ENCODE measurements at regions not wholly inside any gene's neighbourhood (a gene's known extent, or its start where the extent isn't known, plus 50 kb on each side); places are given as distances from the start of the nearest gene placed in this dataset.

- no peak for ATAC-seq
- Histone ChIP-seq H3K9me2 (ENCODE audit: insufficient read depth) (no peaks in the 10 kb centered on the region), H3K4me3 (replicated peaks in 1 of 2; ENCODE audit: low read depth in 1 of 2, low read length in 2 of 2) (no peak overlapping the region), H4K20me1 (ENCODE audit: insufficient read depth) (no peaks in the 10 kb centered on the region), H3K27me3 (ENCODE audit: insufficient read depth, low read length) (no peaks in the 10 kb centered on the region), H3K9me3 (ENCODE audit: control insufficient read depth in 1 of 2, insufficient read depth in 1 of 2, low read depth in 1 of 2, low read length in 2 of 2) (peaks cover 17 to 18% of the 10 kb centered on the region in 2 experiments; a peak in 2 of 4 replicates), H3K4me2 (ENCODE audit: low read length) (no peak overlapping the region), H3K79me2 (ENCODE audit: insufficient read depth, low read length) (no peaks in the 10 kb centered on the region), H3K27ac (ENCODE audit: low read depth, low read length) (no peak overlapping the region), H3K36me3 (ENCODE audit: control insufficient read depth in 1 of 2, insufficient read depth in 2 of 2, low read length in 2 of 2) (no peaks in the 10 kb centered on the region), H3K9ac (ENCODE audit: low read length) (no peak overlapping the region), H3K4me1 (ENCODE audit: control insufficient read depth in 1 of 2, insufficient read depth in 2 of 2, low read length in 2 of 2) (no peaks in the 10 kb centered on the region), H2AFZ (ENCODE audit: low read depth, low read length, poor library complexity, severe bottlenecking) (no peak overlapping the region)
- ChIA-PET CTCF (no interaction called here), RAD21 (ENCODE audit: low non-redundant PET in 1 of 2, low total read pairs in 2 of 2, uncharacterized antibody in 2 of 2, unreplicated experiment in 2 of 2) (no interaction called here), POLR2A (no interaction called here)
- no peak for TF ChIP-seq SRF (IDR thresholded peaks at IDR 0.05; ENCODE audit: low read depth)
- TF ChIP-seq ELF1 (IDR thresholded peaks at IDR 0.05; ENCODE audit: borderline replicate concordance, low read depth): no peak
- TF ChIP-seq RAD21 (IDR thresholded peaks at IDR 0.05; ENCODE audit: low read depth): no peak
- no peak for TF ChIP-seq POLR2A (IDR thresholded peaks at IDR 0.05; ENCODE audit: borderline replicate concordance, extremely low read depth, insufficient read depth, insufficient read length)
- TF ChIP-seq SP1 (IDR thresholded peaks at IDR 0.05; ENCODE audit: low read depth): no peak
- TF ChIP-seq POLR2AphosphoS5 (IDR thresholded peaks at IDR 0.05; ENCODE audit: low read depth, low read length): no peak
- TF ChIP-seq EZH2 (IDR thresholded peaks at IDR 0.05): no peak
- no peak for TF ChIP-seq EZH2phosphoT487 (IDR thresholded peaks at IDR 0.05; ENCODE audit: borderline replicate concordance)
- TF ChIP-seq, protein P1, sequence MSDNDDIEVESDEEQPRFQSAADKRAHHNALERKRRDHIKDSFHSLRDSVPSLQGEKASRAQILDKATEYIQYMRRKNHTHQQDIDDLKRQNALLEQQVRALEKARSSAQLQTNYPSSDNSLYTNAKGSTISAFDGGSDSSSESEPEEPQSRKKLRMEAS (IDR thresholded peaks at IDR 0.05): no peak
- TF ChIP-seq, protein P2, sequence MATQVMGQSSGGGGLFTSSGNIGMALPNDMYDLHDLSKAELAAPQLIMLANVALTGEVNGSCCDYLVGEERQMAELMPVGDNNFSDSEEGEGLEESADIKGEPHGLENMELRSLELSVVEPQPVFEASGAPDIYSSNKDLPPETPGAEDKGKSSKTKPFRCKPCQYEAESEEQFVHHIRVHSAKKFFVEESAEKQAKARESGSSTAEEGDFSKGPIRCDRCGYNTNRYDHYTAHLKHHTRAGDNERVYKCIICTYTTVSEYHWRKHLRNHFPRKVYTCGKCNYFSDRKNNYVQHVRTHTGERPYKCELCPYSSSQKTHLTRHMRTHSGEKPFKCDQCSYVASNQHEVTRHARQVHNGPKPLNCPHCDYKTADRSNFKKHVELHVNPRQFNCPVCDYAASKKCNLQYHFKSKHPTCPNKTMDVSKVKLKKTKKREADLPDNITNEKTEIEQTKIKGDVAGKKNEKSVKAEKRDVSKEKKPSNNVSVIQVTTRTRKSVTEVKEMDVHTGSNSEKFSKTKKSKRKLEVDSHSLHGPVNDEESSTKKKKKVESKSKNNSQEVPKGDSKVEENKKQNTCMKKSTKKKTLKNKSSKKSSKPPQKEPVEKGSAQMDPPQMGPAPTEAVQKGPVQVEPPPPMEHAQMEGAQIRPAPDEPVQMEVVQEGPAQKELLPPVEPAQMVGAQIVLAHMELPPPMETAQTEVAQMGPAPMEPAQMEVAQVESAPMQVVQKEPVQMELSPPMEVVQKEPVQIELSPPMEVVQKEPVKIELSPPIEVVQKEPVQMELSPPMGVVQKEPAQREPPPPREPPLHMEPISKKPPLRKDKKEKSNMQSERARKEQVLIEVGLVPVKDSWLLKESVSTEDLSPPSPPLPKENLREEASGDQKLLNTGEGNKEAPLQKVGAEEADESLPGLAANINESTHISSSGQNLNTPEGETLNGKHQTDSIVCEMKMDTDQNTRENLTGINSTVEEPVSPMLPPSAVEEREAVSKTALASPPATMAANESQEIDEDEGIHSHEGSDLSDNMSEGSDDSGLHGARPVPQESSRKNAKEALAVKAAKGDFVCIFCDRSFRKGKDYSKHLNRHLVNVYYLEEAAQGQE (IDR thresholded peaks at IDR 0.05; ENCODE audit: low read depth): no peak
- TF ChIP-seq ZNF274 (IDR thresholded peaks at IDR 0.05; ENCODE audit: low read depth, low read length): no peak
- TF ChIP-seq ZFX (IDR thresholded peaks at IDR 0.05): no peak
- TF ChIP-seq ZBTB33 (IDR thresholded peaks at IDR 0.05; ENCODE audit: extremely low read depth, insufficient replicate concordance, low read length): no peak
- no peak for DNase-seq (ENCODE audit: low read depth, low spot score)
- BruUV-seq (replicated peaks): no TSS peak
- intact Hi-C loops (cut with micrococcal nuclease): no loop called here
Observed at GRCh38 chr14:26289891-26290486, 307.8 kb downstream of the NOVA1 start.

All from HCT116 (cell line).